Upper lobe of right lung (tissue), 1 donor: ENCODE measurements at regions not wholly inside any gene's neighbourhood (a gene's known extent, or its start where the extent isn't known, plus 50 kb on each side); places are given as distances from the start of the nearest gene placed in this dataset.

Experiments
- ATAC-seq: fragments of 200-7000 bp; cut with Tn5 transposase; one replicate; pipeline ENCODE4 v1.9.1; 2020; ENCODE audit warnings: mild to moderate bottlenecking, moderate library complexity
- DNase-seq: peaks from one replicate; pipeline ENCODE4 v3.0.0-alpha.2; 2020
- H3K27ac ChIP-seq: fragments of 200-600 bp; one replicate; pipeline ENCODE4 v1.8.0; 2022
- H3K27me3 ChIP-seq: fragments of 200-600 bp; one replicate; pipeline ENCODE4 v1.8.0; 2022; ENCODE audit warnings: mild to moderate bottlenecking
- H3K36me3 ChIP-seq: fragments of 200-600 bp; one replicate; pipeline ENCODE4 v1.8.0; 2022
- H3K4me1 ChIP-seq: fragments of 200-600 bp; one replicate; pipeline ENCODE4 v1.8.0; 2022
- H3K4me3 ChIP-seq: fragments of 200-600 bp; one replicate; pipeline ENCODE4 v1.8.0; 2022; ENCODE audit warnings: mild to moderate bottlenecking
- H3K9me3 ChIP-seq: fragments of 200-600 bp; one replicate; pipeline ENCODE4 v1.8.0; 2022
- intact Hi-C: fragments of 100-400 bp; cut with DNase I; formaldehyde crosslinking; loops from one replicate; pipeline ENCODE4 v1.11.0; 2022
- TF ChIP-seq, protein P1 (sequence below): fragments of 200-600 bp; IDR thresholded peaks from one replicate; pipeline ENCODE4 v1.8.0; 2022; ENCODE audit warnings: antibody characterized with exemption
- donor health status: DM: no; HTN: yes; CAD: no; lungs with severe emphysema.

GRCh38 chrX:9137152-9137551 is 103.2 kb upstream of the FAM9B start:
- DNase-seq (no peak), ATAC-seq (no peak)
- H3K4me3 ChIP-seq = no peak overlapping the region
- no peaks in the 10 kb centered on the region for H3K27me3 ChIP-seq
- H3K9me3 ChIP-seq = no peaks in the 10 kb centered on the region
- TF ChIP-seq, protein P1, sequence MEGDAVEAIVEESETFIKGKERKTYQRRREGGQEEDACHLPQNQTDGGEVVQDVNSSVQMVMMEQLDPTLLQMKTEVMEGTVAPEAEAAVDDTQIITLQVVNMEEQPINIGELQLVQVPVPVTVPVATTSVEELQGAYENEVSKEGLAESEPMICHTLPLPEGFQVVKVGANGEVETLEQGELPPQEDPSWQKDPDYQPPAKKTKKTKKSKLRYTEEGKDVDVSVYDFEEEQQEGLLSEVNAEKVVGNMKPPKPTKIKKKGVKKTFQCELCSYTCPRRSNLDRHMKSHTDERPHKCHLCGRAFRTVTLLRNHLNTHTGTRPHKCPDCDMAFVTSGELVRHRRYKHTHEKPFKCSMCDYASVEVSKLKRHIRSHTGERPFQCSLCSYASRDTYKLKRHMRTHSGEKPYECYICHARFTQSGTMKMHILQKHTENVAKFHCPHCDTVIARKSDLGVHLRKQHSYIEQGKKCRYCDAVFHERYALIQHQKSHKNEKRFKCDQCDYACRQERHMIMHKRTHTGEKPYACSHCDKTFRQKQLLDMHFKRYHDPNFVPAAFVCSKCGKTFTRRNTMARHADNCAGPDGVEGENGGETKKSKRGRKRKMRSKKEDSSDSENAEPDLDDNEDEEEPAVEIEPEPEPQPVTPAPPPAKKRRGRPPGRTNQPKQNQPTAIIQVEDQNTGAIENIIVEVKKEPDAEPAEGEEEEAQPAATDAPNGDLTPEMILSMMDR = no peak
- no peaks in the 10 kb centered on the region for H3K4me1 ChIP-seq
- no peaks in the 10 kb centered on the region for H3K36me3 ChIP-seq
- intact Hi-C loops = no loop called here
- H3K27ac ChIP-seq = no peak overlapping the region

DNA sequence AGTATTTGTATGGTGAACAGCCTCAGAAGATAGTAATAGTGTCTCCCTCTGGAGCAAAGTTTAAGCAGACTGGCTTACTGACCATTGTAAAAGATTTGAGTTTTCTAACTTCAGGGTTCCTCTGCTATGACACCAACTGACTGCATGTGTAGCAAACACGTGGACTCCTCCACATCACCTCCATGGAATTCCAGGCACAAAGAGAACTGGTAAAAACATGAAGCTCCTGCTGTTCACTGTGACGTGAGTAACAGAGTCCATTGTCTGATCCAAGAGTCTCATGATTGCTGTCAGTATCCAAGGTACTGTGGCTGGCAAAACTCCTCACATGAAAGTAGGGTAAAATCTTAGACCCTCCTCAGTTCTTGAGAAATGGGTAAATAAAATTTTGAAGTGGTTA is 107.6 kb upstream of the FAM9B start:
- TF ChIP-seq, protein P1 = no peak
- ATAC-seq (no peak), DNase-seq (no peak)
- no peaks in the 10 kb centered on the region for H3K36me3 ChIP-seq
- no peaks in the 10 kb centered on the region for H3K4me1 ChIP-seq
- no peak overlapping the region for H3K4me3 ChIP-seq
- intact Hi-C loops = no loop called here
- no peak overlapping the region for H3K27ac ChIP-seq
- no peaks in the 10 kb centered on the region for H3K9me3 ChIP-seq
- H3K27me3 ChIP-seq = no peaks in the 10 kb centered on the region

GRCh38 chrX:9144701-9145241 is 110.8 kb upstream of the FAM9B start:
- Histone ChIP-seq H3K36me3 (no peaks in the 10 kb centered on the region), H3K9me3 (no peaks in the 10 kb centered on the region), H3K27me3 (no peaks in the 10 kb centered on the region), H3K4me3 (no peak overlapping the region), H3K27ac (no peak overlapping the region), H3K4me1 (no peaks in the 10 kb centered on the region)
- TF ChIP-seq, protein P1 = no peak
- intact Hi-C loops = no loop called here
- DNase-seq = peak; percentile 37
- peak; percentile 70 for ATAC-seq

DNA sequence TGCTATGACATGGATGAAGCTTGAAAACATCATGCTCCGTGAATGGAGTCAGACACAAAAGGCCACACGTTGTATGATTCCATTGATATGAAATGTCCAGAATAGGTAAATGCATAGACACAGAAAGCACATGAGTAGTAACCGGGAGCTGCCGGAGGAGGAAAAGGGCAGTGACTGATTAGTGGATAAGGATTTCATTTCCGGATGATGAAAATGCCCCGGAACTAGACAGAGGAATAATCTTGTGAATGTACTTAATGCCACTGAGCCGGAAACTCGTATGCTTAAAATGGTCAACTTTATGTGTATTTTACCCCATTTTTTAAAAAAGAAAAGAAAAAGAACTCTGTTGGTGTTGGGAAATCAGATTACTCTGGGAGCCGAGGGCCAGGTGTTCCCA is 112.7 kb upstream of the FAM9B start:
- ATAC-seq (no peak), DNase-seq (no peak)
- H3K27ac ChIP-seq = no peak overlapping the region
- H3K9me3 ChIP-seq = no peaks in the 10 kb centered on the region
- intact Hi-C loops = no loop called here
- no peak overlapping the region for H3K4me3 ChIP-seq
- TF ChIP-seq, protein P1 = no peak
- H3K36me3 ChIP-seq = no peaks in the 10 kb centered on the region
- H3K27me3 ChIP-seq = no peaks in the 10 kb centered on the region
- no peaks in the 10 kb centered on the region for H3K4me1 ChIP-seq

GRCh38 chrX:9147086-9147485 is 113.2 kb upstream of the FAM9B start:
- no peaks in the 10 kb centered on the region for H3K9me3 ChIP-seq
- no peak overlapping the region for H3K4me3 ChIP-seq
- no peaks in the 10 kb centered on the region for H3K27me3 ChIP-seq
- no peaks in the 10 kb centered on the region for H3K4me1 ChIP-seq
- DNase-seq (no peak), ATAC-seq (no peak)
- H3K27ac ChIP-seq = no peak overlapping the region
- intact Hi-C loops = no loop called here
- no peaks in the 10 kb centered on the region for H3K36me3 ChIP-seq
- TF ChIP-seq, protein P1 = no peak

- Histone ChIP-seq H3K36me3 (no peaks in the 10 kb centered on the region), H3K4me1 (no peaks in the 10 kb centered on the region), H3K27me3 (no peaks in the 10 kb centered on the region), H3K4me3 (no peak overlapping the region), H3K27ac (no peak overlapping the region), H3K9me3 (no peaks in the 10 kb centered on the region)
- DNase-seq = no peak
- no peak for ATAC-seq
- TF ChIP-seq, protein P1 = no peak
- intact Hi-C loops = no loop called here
Observed at GRCh38 chrX:9147726-9148125, 113.8 kb upstream of the FAM9B start.
